BJ (cell line): ENCODE measurements at regions not wholly inside any gene's neighbourhood (a gene's known extent, or its start where the extent isn't known, plus 50 kb on each side); places are given as distances from the start of the nearest gene placed in this dataset.

ENCODE experiments used
- CTCF ChIA-PET: fragments of 350-600 bp; formaldehyde crosslinking; extraction: SDS; loops from one replicate; lab custom pipeline; 2021; ENCODE audit warnings: antibody characterized with exemption, inconsistent platforms; lab: Yijun Ruan, JAX
- POLR2A ChIA-PET: fragments of 300-600 bp; sonication (Branson Sonifier 250); formaldehyde crosslinking; extraction: SDS; loops from one replicate; lab custom pipeline; 2021; ENCODE audit warnings: antibody characterized with exemption; lab: Charles Lee
- DNase-seq: peaks from one replicate; pipeline ENCODE4 v3.0.0-alpha.2; 2011; ENCODE audit warnings: low read depth
- H3K27me3 ChIP-seq: 2 replicates; pipeline ENCODE4 v1.6.0; 2011; ENCODE audit warnings: low read length; ENCODE audit not compliant: control insufficient read depth, insufficient read depth
- H3K36me3 ChIP-seq: 2 replicates; pipeline ENCODE4 v1.5.1; 2011; ENCODE audit warnings: low read length; ENCODE audit not compliant: control insufficient read depth, insufficient read depth
- H3K4me3 ChIP-seq: 2 replicates; pipeline ENCODE4 v1.5.1; 2011; ENCODE audit warnings: low read depth, mild to moderate bottlenecking, control low read depth, low read length
- CTCF ChIP-seq: IDR thresholded peaks from 2 replicates; pipeline ENCODE4 v1.5.1; 2011; ENCODE audit warnings: low read depth, mild to moderate bottlenecking, control low read depth, inconsistent platforms, low read length, moderate library complexity; ENCODE audit not compliant: insufficient read depth

GRCh38 chr17:77569846-77570564 lies 388.5 kb upstream of the TNRC6C start:
- Histone ChIP-seq H3K36me3 (no peaks in the 10 kb centered on the region), H3K4me3 (no peak overlapping the region), H3K27me3 (peaks cover 23% of the 10 kb centered on the region)
- no peak for DNase-seq
- CTCF ChIA-PET: interaction anchor here (1.2 kb wide), 1 partner anchor 67 kb away, joined by 3 read pairs; no protein-coding TSS in a partner anchor
- no peak for TF ChIP-seq CTCF
- POLR2A ChIA-PET: no interaction called here

DNA sequence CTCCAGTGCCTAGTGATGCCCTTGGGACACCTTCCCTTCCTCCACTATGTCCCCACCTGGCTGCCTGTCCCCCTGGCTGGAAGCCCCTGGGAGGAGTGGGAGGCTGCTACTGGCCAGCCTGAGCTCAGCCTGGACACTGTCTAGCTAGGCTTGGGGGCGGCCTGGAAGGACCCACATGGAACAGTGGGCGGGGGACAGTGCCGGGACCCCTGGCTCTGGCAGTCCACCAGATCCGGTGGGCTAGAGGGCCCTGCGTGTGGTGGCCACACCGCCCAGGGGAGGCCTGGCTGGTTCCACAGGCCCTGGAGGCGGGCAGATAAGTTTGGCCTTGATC lies 388.0 kb upstream of the TNRC6C start:
- H3K4me3 ChIP-seq: no peak overlapping the region
- peaks cover 20% of the 10 kb centered on the region for H3K27me3 ChIP-seq
- no peaks in the 10 kb centered on the region for H3K36me3 ChIP-seq
- no peak for TF ChIP-seq CTCF
- no peak for DNase-seq
- CTCF ChIA-PET: interaction anchor here (1.2 kb wide), 1 partner anchor 66 kb away, joined by 3 read pairs; no protein-coding TSS in a partner anchor
- POLR2A ChIA-PET: no interaction called here

- peaks cover 20% of the 10 kb centered on the region for H3K27me3 ChIP-seq
- ChIA-PET POLR2A (no interaction called here), CTCF (interaction anchor here (1.2 to 1.3 kb wide), 2 partner anchors 10 to 66 kb away, joined by 3 to 4 read pairs; no protein-coding TSS in a partner anchor)
- TF ChIP-seq CTCF: no peak
- H3K4me3 ChIP-seq: no peak overlapping the region
- no peaks in the 10 kb centered on the region for H3K36me3 ChIP-seq
- no peak for DNase-seq
Observed at GRCh38 chr17:77571155-77571981, 387.1 kb upstream of the TNRC6C start.

DNA sequence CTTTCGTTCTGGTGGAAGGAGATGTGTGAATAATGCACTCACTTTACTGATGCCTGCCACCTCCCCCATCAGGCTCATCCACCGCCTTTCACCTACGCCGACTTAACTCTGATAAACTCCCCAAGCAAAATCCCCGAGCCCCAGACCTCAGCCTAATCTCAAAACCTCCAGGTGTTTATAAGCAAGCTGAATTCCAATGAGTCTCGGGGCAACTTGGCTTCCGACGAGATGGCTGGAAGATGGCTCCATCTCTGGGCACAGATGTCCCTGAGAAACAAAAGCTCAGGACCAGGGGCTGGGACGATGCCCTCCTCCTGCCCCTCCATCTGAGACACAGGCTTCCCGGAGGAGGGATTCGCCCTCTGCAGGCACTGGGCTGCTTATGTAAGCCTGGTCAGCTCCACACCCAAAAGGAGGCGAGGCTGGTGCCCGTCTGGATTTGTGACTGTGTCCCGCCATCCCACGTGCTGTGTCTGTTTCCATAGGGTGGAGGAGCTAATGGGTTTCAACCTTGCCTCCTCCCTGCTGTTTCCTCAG lies 386.4 kb upstream of the TNRC6C start:
- POLR2A ChIA-PET: no interaction called here

More for the DNA sequence above, 386.4 kb upstream of the TNRC6C start:
- peaks cover 19% of the 10 kb centered on the region for H3K27me3 ChIP-seq
- CTCF ChIA-PET: interaction anchor here (1.3 kb wide), 1 partner anchor 10 kb away, joined by 4 read pairs; no protein-coding TSS in a partner anchor
- no peak for TF ChIP-seq CTCF
- H3K4me3 ChIP-seq: no peak overlapping the region
- no peak for DNase-seq
- H3K36me3 ChIP-seq: no peaks in the 10 kb centered on the region
